ENCODE measurements at regions not wholly inside any gene's neighbourhood (a gene's known extent, or its start where the extent isn't known, plus 50 kb on each side); places are given as distances from the start of the nearest gene placed in this dataset.

- in situ Hi-C loops (cut with HindIII; ENCODE audit: low sequenced_read_pairs), result no loop called here
- TF ChIP-seq CTCF (IDR thresholded peaks at IDR 0.05; ENCODE audit: low read depth, low read length, missing control alignments), result no peak
- no peak overlapping the region for H3K4me3 ChIP-seq (ENCODE audit: low read depth, low read length)
- DNase-seq (ENCODE audit: low read depth), result no peak
Observed at GRCh38 chr3:112745567-112746248, 101.0 kb downstream of the CD200R1L start.

GRCh38 chr3:112744825-112745566, 101.7 kb downstream of the CD200R1L start:
- in situ Hi-C loops (cut with HindIII; ENCODE audit: low sequenced_read_pairs), result no loop called here
- H3K4me3 ChIP-seq (ENCODE audit: low read depth, low read length), result no peak overlapping the region
- no peak for DNase-seq (ENCODE audit: low read depth)
- TF ChIP-seq CTCF (IDR thresholded peaks at IDR 0.05; ENCODE audit: low read depth, low read length, missing control alignments), result no peak

- in situ Hi-C loops (cut with HindIII; ENCODE audit: low sequenced_read_pairs), result no loop called here
- no peak for TF ChIP-seq CTCF (IDR thresholded peaks at IDR 0.05; ENCODE audit: low read depth, low read length, missing control alignments)
- no peak overlapping the region for H3K4me3 ChIP-seq (ENCODE audit: low read depth, low read length)
- no peak for DNase-seq (ENCODE audit: low read depth)
Observed at GRCh38 chr3:112744106-112744505, 102.6 kb downstream of the CD200R1L start.

- no peak for TF ChIP-seq CTCF (IDR thresholded peaks at IDR 0.05; ENCODE audit: low read depth, low read length, missing control alignments)
- in situ Hi-C loops (cut with HindIII; ENCODE audit: low sequenced_read_pairs), result no loop called here
- no peak overlapping the region for H3K4me3 ChIP-seq (ENCODE audit: low read depth, low read length)
- DNase-seq (ENCODE audit: low read depth), result no peak
Observed at GRCh38 chr3:112742934-112743333, 102.0 kb upstream of the CCDC80 start.

- TF ChIP-seq CTCF (IDR thresholded peaks at IDR 0.05; ENCODE audit: low read depth, low read length, missing control alignments), result no peak
- peak; percentile 19 for DNase-seq (ENCODE audit: low read depth)
- H3K4me3 ChIP-seq (ENCODE audit: low read depth, low read length), result no peak overlapping the region
- in situ Hi-C loops (cut with HindIII; ENCODE audit: low sequenced_read_pairs), result no loop called here
Observed at GRCh38 chr3:112741983-112742382, 101.0 kb upstream of the CCDC80 start.

- in situ Hi-C loops (cut with HindIII; ENCODE audit: low sequenced_read_pairs), result no loop called here
- no peak for DNase-seq (ENCODE audit: low read depth)
- no peak for TF ChIP-seq CTCF (IDR thresholded peaks at IDR 0.05; ENCODE audit: low read depth, low read length, missing control alignments)
- H3K4me3 ChIP-seq (ENCODE audit: low read depth, low read length), result no peak overlapping the region
Observed at GRCh38 chr3:112740835-112741234, 99.9 kb upstream of the CCDC80 start.

All from astrocyte of the cerebellum (primary cell).